HT-29 (cell line): ENCODE measurements at regions not wholly inside any gene's neighbourhood (a gene's known extent, or its start where the extent isn't known, plus 50 kb on each side); places are given as distances from the start of the nearest gene placed in this dataset.

Experiments used
- DNase-seq: peaks from one replicate; pipeline ENCODE4 v3.0.0-alpha.2; 2015; ENCODE audit warnings: low spot score

DNA sequence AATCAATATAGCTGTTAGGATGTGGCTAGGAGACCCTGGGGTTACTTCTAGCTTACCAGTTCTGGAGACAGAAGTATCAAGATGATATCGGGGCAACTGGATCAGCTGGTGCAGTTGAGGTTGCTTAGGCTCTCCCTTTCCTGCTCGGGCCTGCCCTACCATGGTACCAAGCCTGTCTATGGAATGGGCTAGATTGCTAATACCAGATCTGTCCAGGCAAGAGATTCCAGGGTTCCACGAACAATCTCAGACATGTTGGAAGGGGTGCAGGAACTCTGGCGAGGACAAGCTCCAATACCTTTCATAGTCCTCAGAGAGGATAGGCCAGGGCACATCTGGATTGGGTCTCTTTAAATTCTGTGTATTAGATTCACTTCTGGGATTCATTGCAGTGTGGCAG, 53.8 kb downstream of the ADM start:
- DNase-seq = no peak

GRCh38 chr11:10359171-10359570, 54.3 kb downstream of the ADM start:
- no peak for DNase-seq

- no peak for DNase-seq
Observed at GRCh38 chr11:10360835-10361234, 56.0 kb downstream of the ADM start.

DNA sequence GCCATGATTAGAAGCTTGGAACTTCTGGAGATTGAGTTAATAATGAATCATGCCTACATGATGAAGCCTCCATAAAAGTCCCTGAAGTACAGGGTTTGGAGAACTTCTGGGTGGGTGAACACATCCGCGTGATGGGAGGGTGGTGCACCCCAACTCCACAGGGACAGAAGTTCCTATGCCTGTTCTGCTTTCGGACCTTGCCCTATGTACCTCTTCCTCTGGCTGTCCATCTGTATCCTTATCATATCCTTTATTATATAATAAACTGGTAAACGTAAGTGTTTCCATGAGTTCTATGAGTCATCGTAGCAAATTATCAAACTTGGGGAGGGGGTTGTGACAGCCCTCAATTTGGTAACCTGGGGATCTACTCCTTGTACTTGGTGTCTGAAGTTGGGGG, 60.2 kb downstream of the ADM start:
- no peak for DNase-seq

DNA sequence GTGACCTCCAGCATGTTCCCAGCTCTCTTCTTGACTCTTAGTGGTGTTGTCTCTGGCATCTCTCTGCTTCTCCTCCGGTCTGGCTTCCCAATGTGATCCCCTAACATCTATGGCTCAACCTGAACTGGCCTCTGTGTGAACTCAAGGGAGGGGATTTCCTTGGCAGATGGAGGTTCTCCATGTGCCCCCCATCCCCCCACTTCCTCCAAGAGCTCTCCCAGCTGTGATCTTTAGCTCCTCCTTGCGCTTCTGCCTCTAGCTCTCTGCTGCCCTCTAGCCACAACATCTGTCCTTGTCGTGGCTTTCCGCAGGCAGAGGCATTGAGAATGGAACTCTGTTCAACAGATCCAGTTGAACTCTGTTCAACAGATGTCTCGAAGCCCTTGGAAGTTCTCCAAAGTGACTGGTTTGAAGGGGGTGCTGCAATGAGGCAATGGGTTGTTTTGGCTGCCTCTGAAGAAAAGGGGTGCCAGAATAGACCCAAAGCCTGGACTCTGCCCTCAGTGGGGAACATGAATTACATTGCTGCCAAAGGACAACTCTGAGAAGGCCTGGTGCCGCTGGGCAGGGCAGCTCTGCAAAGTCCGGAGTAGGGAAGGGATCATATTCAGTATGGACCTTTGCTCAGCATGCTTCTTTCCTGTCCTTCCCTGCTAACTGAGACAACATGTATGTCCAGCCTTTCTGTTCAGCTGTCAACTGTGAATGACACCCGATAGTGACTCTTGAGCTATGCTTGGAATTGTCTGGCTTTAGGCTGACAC, 61.9 kb downstream of the ADM start:
- DNase-seq = peak; percentile 95

DNA sequence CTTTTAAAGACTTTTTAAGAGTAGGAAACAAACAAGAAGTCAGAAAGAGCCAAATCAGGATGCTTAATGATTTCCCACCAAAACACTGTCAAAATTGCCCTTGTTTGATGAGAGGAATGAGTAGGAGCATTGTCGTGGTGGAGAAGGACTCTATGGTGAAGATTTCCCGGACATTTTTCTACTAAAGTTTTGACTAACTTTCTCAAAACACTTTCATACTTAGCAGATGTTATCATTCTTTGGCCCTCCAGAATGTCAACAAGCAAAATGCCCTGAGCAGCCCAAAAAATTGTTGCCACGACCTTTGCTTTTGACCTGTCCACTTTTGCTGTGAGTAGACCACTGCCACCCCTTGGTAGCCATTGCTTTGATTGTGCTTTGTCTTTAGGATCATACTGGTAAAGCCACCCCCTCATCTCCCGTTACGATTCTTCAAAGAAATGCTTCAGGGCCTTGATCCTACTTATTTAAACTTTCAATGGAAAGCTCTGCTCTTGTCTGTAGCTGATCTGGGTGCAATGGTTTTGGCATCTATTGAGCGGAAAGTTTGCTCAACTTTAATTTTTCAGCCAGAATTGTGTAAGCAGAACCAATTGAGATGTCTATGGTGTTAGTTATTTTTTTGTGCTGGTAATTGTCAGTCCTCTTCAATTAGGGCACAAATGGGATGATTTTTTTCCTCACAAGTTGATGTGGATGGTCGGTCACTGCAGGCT, 67.2 kb downstream of the ADM start:
- DNase-seq = no peak

- DNase-seq = no peak
Observed at GRCh38 chr11:10373340-10373739, 68.5 kb downstream of the ADM start.

GRCh38 chr11:10373929-10374328, 69.1 kb downstream of the ADM start:
- no peak for DNase-seq

DNA sequence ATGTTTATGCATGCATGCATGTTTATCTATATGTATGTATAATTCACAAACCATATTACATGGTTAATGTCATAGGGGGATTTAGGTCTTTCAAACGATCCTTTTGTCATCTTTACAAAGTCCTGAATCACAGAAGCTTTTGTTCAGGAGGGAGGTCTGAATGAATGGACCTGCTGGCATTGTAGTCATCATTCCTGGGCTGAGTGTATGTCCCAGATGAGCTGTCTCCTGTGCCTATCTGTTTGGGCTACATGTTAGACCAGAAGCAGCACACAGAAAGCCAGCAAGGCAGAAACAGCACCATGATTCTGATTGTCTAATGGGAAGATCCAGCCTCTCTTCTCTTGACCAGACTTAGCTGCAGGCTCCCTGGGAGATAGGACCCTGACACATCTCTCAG, 69.5 kb downstream of the ADM start:
- DNase-seq = no peak

DNA sequence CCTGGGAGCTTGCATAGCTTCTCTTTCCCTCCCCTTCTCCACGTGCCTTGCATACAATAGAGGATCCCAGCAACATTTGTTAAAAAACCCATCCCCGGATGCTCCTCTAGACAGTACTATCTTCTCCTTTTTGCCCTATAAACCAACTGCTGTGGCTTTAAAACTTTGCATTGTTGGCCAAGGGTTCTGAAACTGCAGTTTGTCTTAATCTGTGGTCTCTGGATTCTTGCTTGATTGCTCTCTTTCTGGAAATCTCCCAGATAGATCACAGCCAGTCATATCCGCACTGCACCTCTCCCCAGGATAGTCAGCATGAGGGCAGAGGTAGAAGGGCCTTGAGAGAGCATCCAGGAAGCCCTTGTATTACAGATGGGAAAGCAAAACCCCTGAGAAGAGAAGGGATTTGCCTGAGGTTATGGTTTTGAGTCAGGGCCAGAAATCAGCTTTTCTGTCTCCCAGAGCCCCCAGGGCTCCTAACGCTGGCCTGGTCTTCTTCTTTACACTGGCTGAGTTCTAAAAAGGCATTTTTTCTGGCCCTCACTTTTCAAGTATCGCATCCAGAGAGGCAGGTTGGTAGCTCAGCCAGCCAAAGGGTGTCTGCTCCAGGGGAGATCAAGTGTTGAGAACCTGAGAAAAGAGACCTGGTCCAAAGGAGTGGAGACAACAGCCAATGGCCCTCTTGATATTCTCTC, 70.6 kb downstream of the ADM start:
- no peak for DNase-seq

DNA sequence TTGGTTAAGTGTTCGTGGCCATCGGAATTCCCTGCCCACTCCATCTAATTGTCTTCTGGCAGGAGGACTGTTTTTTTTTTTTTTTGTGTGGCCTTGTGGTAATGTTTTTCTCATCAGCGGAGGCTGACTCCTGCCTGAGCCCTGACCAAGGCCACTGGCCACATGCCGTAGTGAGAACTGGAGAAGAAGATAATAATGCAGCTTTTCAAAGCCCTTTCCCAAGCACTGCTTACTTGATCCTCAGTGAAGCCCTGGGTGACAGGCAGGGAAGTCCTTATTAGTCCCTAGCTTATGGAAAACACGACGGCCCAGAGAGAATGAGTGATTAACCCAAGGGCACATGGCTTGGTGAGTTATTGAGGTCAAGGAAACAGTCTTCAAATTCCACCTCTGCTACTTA, 71.2 kb downstream of the ADM start:
- DNase-seq = no peak

- DNase-seq = no peak
Observed at GRCh38 chr11:10377183-10377582, 72.3 kb downstream of the ADM start.

- no peak for DNase-seq
Observed at GRCh38 chr11:10378362-10378761, 73.5 kb downstream of the ADM start.

GRCh38 chr11:10379022-10379421, 74.1 kb downstream of the ADM start:
- peak; percentile 36 for DNase-seq

DNA sequence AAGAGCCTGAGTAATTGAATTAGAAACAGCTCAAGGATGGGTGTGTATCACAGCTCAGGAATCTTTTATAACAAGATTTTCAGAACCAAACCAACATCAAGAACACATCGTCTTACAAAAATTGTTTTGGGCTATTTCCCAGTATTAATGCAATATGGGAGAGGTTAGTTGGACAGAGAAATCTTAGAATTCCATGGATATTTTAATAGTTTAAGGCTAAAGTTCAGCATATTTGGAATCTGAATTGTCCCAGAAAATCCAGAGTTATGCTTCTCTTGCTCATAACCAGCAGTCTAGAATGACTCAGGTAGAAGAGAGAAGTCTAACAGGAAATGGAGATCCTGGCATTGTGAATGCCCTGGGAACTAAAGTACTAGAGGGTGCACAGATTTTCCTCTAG, 74.6 kb downstream of the ADM start:
- no peak for DNase-seq

DNA sequence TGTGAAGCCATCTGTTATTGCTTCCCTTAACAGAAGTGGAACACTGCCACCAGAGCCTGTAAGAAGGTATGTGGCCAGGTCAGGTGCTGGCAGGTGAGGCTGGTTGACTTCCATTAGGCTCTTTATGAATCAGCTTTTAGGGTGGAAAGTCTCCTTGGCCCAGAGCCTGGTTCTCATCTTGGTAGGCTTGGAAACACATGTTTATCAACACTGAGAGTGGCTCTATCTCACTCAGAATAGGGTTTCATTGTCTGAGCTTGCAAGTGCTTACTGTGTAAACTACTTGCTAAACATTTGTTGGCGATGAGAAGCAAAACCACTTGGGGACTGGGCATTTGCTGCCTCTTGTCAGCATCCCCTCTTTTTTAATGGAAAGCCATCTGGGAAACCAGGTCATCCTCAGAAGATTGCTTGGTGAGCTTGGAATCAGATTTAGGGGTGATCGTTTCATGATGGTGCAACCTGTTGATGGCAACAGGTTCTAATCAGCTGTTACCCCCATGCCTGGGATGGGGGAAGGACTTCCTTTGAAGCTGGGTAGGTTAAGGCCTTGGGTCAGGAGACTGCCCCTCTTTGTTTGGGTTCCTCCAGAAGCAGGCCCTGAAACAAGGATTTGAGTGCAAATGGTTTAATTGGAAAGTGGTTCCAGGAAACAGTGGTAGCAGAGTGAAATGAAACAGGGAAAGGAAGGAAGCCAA, 75.0 kb upstream of the AMPD3 start:
- DNase-seq = no peak

- no peak for DNase-seq
Observed at GRCh38 chr11:10380921-10381320, 74.1 kb upstream of the AMPD3 start.

DNA sequence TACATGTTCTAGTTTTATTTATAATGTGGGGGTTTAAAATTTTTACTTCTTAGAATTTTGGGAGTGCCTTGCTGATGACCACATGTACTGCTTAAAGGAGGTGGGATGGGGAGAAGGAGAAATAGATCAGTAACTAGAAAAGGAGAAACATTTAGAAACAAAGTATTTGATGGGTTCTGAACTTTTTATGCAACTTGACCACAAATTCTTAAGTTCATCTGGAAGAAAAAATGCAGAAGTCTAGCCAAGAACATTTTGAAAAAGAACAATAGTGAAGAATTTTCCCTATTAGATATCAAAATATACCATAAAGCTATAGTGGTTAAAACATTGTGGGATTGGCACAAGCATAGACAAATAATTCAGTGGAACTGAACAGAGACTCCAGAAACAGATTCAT, 73.3 kb upstream of the AMPD3 start:
- no peak for DNase-seq

DNA sequence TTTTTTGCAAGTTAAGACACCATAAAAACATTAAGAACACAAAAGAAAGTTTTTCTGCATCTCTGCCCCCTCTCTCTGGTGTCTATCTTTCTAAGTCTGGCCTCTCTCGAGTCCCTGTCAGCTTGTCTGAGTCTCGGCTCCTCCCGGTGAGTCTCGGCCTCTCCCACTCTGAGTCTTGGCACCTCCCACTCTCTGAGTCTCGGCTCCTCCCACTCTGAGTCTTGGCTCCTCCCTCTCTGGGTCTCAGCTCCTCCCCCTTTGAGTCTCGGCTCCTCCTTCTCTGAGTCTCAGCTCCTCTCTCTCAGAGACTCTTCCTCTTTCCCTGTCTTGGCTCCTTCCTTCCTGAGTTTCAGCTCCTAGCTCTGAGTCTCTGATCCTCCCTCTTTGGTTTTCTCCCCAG, 72.5 kb upstream of the AMPD3 start:
- DNase-seq = peak; percentile 88

DNA sequence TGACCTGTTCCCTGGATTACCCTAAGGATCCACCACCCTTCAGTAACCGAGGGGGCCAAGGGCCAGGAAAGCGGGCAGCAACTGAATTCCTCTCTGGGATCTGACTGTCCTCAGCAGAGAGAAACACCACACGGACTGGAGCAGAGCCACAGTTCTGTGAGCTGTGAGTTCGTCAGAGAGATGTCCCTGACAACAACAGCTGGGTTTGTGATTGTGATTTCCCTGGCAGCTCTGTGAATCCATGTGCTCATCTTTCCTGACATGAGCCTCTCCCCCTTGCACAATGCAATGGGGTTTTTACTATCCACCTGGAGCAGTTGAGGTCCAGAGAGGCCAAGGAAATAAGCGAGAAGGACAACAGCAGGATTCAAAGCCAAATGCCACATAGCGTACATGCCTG, 69.4 kb upstream of the AMPD3 start:
- no peak for DNase-seq

GRCh38 chr11:10386361-10386760, 68.7 kb upstream of the AMPD3 start:
- no peak for DNase-seq

GRCh38 chr11:10386861-10387205, 68.2 kb upstream of the AMPD3 start:
- DNase-seq = no peak
